DMS53 (cell line): ENCODE measurements at regions not wholly inside any gene's neighbourhood (a gene's known extent, or its start where the extent isn't known, plus 50 kb on each side); places are given as distances from the start of the nearest gene placed in this dataset.
"Not testable (repeated sequence)": the region's sequence is repeated elsewhere in the genome, so short reads cannot be mapped to it uniquely, and the experiment has no call there.

Source experiments
- DNase-seq: peaks from one replicate; lab custom pipeline; 2025; lab: John Stamatoyannopoulos, UW

DNA sequence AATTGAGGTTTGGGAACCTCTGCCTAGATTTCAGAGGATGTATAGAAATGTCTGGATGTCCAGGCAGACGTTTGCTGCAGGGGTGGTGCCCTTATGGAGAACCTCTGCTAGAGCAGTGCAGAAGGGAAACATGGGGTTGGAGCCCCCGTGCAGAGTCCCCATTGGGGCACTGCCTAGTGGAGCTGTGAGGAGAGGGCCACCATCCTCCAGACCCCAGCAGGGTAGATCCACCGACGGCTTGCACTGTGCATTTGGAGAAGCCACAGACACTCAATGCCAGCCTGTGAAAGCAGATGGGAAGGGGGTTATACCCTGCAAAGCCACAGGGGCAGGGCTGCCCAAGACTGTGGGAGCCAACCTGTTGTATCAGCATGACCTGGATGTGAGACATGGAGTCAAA is 354.6 kb downstream of the ZNF326 start:
- no peak for DNase-seq

DNA sequence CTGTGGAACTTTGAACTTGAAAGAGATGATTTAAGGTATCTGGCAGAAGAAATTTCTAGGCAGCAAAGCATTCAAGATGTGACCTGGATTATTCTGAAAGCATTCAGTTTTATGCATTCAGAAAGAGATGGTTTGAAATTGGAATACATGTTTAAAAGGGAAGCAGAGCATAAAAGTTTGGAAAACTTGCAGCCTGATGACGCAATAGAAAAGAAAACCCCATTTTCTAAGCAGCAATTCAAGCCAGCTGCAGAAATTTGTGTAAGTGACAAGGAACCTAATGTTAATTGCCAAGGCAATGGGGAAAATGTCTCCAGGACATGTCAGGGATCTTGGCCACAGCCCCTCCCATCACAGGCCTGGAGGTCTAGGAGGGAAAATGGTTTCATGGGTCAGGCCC is 354.0 kb downstream of the ZNF326 start:
- no peak for DNase-seq

DNA sequence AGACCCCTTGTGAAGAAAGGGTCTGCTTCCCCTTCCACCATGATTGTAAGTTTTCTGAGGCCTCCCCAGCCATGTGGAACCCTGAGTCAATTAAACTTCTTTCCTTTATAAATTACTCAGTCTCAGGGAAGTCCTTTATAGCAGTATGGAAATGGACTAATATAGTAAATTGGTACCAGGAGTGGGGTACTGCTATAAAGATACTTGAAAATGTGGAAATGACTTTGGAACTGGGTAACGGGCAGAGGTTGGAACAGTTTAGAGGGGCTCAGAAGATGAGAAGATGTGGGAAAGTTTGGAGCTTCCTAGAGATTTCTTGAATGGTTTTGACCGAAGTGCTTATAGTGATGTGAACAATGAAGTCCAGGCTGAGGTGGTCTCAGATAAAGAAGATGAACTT is 353.5 kb downstream of the ZNF326 start:
- DNase-seq: not testable (repeated sequence)

DNA sequence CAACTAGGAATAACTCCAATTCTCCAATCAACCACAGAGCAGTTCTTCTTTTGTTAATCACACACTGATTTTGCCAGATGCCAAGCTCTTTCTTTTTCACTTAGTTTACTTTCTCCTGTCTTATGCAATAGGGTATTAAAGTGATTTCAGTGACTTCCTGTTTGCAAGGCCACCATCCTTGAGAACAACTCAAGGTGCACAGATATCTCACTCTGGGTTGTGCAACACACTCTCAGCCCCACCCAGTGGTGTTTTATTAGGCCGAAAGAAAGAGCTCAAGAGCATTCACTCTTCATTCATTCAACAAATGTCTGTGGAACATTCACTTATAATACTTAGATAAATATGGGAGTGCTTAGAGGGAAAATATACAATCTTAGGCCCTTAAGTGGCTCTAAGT is 352.5 kb downstream of the ZNF326 start:
- no peak for DNase-seq

- no peak for DNase-seq
Measured at GRCh38 chr1:90346757-90347156, 351.8 kb downstream of the ZNF326 start.

GRCh38 chr1:90346349-90346748 is 351.4 kb downstream of the ZNF326 start:
- no peak for DNase-seq

DNA sequence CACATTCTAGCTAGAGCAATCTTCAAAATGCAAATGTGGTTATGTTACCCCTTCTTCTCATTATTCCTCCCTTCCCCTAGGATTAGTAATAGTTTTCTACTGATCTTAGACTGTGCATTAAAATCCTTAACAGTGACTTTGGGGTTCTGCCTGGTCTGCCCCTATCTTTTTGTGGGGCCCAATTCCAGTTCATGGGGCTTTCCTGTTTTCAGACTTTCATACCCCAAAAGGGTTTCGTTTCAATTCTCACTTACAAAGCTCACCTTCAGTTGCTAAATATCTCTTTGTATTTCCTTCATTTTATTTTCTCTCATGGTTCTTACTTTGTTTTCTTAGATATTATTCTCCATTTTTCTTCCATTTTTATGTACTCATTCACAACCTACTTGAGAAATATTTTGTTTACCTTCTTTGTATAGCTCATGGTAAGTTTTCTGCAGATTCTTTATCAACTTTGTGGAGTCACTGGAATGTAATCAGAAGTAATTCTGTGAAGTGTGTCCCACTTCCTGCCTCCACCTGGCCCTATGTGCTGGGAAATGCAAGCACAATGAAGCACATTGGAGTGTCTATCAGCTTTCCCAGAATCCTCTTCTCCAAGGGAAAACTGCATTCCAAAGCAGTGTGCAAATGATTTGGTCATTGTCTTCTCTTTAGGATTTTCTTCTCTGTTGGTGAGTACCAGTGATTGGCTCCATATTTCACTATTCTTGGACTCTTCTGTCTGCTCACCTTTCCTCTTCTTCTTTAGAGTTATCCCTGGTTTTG is 350.2 kb downstream of the ZNF326 start:
- peak; percentile 15 for DNase-seq

- DNase-seq: no peak
Measured at GRCh38 chr1:90341516-90341915, 346.6 kb downstream of the ZNF326 start.

GRCh38 chr1:90340606-90341005 is 345.7 kb downstream of the ZNF326 start:
- peak; percentile 71 for DNase-seq

DNA sequence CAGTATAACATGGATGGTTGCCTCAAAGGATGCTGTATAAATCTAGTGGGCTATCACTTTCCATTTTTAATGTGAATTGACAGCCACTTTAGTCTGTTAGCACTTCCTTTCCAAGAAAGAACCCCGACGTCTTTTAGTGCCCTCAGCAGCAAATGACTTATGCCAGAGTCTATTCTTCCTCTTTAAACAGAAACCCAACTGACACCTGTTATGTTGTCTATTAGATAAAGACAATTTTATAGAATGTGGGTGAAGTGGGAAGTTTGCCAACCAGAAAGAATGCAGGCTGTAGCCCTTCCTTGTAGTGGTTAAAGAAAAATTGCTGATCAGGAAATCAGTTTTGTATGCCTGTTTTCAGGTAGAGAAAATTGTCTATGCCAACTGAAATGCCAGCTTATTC is 344.9 kb downstream of the ZNF326 start:
- DNase-seq: no peak

GRCh38 chr1:90336552-90337324 is 341.8 kb downstream of the ZNF326 start:
- no peak for DNase-seq

- DNase-seq: no peak
Measured at GRCh38 chr1:90335558-90335957, 340.6 kb downstream of the ZNF326 start.

DNA sequence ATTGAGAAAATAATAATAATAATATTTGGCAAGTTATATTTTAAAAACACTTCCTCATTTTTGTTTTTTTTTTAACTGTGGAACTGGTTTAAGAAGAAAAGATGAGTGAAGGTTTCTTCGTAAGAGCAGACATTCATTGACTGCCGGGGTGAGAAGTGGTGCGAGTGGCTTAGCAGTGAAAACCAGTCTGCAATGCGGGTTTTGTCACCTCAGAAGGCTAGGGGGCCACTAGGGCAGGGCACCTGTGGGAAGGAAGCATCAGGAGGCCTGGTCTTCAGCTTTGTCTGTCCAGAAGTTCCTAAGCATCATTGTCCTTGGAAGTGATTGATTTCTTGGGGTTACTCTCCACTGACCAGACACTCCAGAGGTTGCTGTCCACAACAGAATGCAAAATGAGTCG is 339.2 kb downstream of the ZNF326 start:
- DNase-seq: no peak

DNA sequence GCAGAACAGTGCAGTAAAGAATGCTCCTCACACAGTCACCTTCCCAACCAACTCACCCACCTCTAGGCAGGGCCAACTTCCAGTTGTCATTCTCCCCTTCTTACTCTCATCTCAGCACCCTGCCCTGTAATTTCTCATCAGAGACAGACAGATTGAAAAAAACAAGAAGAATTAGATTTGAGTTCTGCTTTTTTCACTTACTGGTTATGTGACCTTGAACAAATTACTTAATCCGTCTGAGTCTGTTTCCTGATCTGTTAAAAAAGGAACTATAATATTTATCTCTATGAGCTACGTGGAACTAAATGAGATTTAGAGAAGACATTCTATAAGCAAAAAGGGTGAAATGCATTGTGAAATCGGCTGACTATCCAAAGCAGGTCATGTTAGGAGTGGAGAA is 330.3 kb downstream of the ZNF326 start:
- no peak for DNase-seq

DNA sequence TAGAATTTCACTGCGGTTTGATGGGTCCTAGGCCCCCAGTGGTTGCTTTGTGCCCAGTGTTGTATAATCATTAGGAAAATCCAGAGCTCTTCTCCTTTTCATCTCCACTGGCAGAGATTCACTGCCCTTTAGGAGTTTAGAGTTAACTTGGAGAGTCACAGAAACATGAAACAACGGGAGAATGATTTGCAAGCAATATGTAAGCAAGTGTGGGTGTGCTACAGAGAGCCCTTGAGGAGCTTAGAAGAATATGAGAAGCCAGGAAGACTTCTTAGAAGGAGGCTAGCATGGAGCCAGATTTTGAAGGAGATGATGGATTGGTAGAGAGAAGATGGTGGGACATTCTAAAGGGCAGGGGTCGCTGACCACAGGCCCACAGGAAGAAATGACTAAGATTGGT is 327.3 kb downstream of the ZNF326 start:
- DNase-seq: no peak

- no peak for DNase-seq
Measured at GRCh38 chr1:90319918-90320317, 325.0 kb downstream of the ZNF326 start.

- no peak for DNase-seq
Measured at GRCh38 chr1:90318431-90318830, 323.5 kb downstream of the ZNF326 start.

DNA sequence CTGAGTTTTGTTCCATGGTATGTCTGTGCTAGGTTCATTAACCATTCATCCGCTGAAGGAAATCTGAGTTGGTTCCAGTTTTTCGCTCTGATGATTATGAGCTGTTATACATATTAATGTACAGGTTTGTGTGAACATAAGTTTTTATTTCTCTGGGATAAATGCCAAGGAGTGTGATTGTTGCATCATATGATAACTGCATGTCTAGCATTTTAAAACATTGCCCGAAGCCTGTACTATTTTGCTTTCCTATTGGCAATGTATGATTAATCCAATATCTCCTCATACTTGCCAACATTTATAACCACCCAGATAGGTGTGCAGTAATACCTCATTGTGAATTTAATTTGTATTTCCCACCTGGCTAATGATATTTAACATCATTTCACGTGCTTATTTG is 322.7 kb downstream of the ZNF326 start:
- DNase-seq: no peak

DNA sequence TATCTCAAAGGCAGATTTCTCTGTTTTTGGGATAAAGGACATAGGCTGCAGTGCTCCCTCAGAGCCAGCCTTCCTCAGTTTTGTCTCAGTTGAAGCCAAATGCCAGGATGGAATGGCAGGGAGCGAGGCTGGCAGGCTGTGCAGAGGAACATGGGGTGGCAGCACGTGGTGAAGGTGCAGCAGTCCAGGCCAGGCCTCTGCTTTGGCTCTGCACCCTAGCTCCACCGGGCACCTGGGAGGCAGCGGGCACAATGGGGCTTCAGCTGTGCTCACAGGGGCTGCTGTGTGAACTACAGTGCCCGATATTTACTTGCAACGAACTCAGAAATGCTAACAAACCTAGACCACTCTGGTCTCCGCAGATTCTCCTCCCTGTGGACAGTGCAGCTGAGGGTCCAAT is 319.6 kb downstream of the ZNF326 start:
- no peak for DNase-seq

DNA sequence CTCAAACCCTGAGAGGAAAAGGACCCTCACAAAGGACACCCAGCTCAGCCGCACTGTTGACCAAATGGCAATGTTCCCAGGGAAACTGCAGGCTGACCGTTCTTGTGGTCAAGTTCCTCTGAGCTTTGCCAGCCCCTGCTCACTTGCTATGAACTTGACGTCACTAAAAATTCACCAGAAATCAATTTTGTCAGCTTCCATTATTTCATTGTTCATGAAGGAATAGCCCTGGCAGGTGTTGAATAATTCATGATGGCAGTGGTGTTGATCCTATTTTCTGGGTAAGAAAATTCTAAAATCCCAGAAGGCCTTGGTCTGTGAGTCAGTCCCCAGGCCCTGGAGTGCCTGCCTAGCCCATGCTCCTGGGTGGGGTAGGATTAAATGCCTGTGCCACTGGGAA is 318.9 kb downstream of the ZNF326 start:
- DNase-seq: no peak

DNA sequence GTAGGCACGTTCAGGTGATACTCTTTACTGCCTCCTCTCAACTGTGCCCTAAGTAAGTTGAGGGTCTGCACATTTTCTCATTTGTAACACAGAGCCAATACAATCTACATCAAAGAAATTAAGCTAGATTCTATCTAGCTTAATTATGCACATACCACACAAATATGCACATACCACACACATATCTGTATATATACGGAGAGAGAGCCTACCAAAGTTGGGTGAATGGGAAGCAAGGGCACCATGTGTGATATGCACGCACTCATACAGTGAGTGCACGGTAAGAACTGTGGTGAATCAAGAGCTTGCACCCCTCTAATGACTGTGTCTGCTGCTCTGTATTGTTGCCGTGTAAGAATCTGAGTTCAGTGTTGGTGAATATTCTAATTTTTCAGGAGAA is 314.9 kb downstream of the ZNF326 start:
- DNase-seq: no peak

- no peak for DNase-seq
Measured at GRCh38 chr1:90308421-90308820, 313.5 kb downstream of the ZNF326 start.

- DNase-seq: no peak
Measured at GRCh38 chr1:90305577-90305976, 310.7 kb downstream of the ZNF326 start.

GRCh38 chr1:90296327-90296726 is 301.4 kb downstream of the ZNF326 start:
- no peak for DNase-seq
